GM12892 (cell line): ENCODE measurements at regions not wholly inside any gene's neighbourhood (a gene's known extent, or its start where the extent isn't known, plus 50 kb on each side); places are given as distances from the start of the nearest gene placed in this dataset.

Source experiments
- DNase-seq: peaks from one replicate; pipeline ENCODE4 v3.0.0; 2011; ENCODE audit not compliant: insufficient read length
- FAIRE-seq: peaks from 2 replicates; lab custom pipeline; 2011; peaks lifted over from hg19 to GRCh38; lab: Jason Lieb, UNC
- POLR2A ChIP-seq: IDR thresholded peaks from 2 replicates; pipeline ENCODE4 v1.6.1; 2011; ENCODE audit warnings: low read depth, low read length, control low read depth
- POLR2AphosphoS5 ChIP-seq: IDR thresholded peaks from 2 replicates; pipeline ENCODE4 v1.6.1; 2011; ENCODE audit warnings: low read depth, low read length, control low read depth
- TAF1 ChIP-seq: IDR thresholded peaks from 2 replicates; pipeline ENCODE4 v1.6.1; 2011; ENCODE audit warnings: low read depth, mild to moderate bottlenecking, control low read depth, low read length, borderline replicate concordance

DNA sequence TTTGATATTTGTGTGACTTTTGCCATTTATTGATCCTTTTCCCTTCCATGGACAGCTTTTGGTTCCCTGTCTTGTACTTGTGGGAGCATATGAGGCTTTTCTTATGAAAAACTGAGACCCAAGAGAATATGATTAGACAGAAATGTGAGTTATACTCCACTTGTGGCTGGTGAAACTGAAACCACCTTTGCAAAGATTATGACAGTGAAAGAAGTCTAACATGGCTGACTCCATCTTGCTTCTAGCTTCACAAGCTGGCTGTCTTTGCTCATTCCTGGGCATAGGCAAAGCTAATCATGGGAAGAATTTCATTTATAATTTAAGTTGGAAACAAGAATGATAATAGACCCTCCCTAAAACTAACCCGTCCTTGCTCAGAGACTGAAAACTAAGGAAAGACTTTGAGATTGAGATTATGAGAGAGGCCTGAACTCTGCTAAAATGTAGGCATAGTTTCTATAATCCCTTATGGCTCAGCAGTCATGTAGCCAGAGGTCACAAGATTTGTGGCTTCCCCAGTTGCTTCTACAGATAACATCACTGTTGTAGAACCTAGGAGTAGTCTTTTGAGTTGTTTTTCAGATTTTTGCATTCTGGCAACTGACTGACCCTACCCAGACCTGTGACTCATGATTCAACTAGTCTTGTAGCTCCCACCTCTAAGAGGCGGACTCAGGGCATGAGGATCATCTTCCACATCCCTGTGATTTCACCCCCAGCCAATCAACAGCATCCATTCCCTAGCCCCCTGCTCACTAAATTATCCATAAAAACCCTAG is 50.9 kb upstream of the CD2AP start:
- FAIRE-seq, result peak; percentile 14
- no peak for DNase-seq
- no peak for TF ChIP-seq POLR2A
- TF ChIP-seq POLR2AphosphoS5, result no peak
- TF ChIP-seq TAF1, result no peak

DNA sequence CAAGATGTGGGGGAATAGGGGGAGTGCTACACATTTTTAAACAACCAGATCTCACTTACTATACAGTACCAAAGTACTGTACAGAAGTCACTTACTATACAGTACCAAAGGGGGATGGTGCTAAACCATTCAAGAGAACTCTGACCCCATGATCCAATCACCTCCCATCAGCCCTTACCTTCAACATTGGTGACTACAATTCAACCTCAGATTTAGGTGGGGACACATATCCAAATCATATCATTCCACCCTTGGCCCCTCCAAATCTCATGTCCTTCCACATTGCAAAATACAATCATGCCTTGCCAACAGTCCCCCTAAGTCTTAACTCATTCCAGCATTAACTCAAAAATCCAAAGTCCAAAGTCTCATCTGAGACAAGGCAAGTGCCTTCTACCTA is 49.9 kb upstream of the CD2AP start:
- FAIRE-seq (no peak), DNase-seq (no peak)
- TF ChIP-seq POLR2AphosphoS5 (no peak), TAF1 (no peak), POLR2A (no peak)
